HL-60 (cell line): ENCODE measurements at regions not wholly inside any gene's neighbourhood (a gene's known extent, or its start where the extent isn't known, plus 50 kb on each side); places are given as distances from the start of the nearest gene placed in this dataset.

Source experiments
- DNase-seq, 2 experiments: peaks; one replicate each; pipeline ENCODE4 v3.0.0-alpha.2; 2010 to 2020; ENCODE audit warnings: low read depth in 1 of 2, low spot score in 1 of 2
- H3K27ac ChIP-seq: fragments of 250-450 bp; sonication (Bioruptor Pico); replicated peaks from 2 replicates; pipeline ENCODE4 v1.5.1; 2020; ENCODE audit warnings: mild to moderate bottlenecking, moderate library complexity
- H3K27me3 ChIP-seq: fragments of 250-450 bp; sonication (Bioruptor Pico); 2 replicates; pipeline ENCODE4 v1.5.1; 2021; ENCODE audit warnings: mild to moderate bottlenecking, moderate library complexity; ENCODE audit not compliant: insufficient read depth, poor library complexity, severe bottlenecking
- H3K4me3 ChIP-seq: replicated peaks from 2 replicates; pipeline ENCODE4 v1.5.1; 2011; ENCODE audit warnings: mild to moderate bottlenecking, control low read depth, low read length; ENCODE audit not compliant: insufficient read depth
- GABPA ChIP-seq: IDR thresholded peaks from 2 replicates; pipeline ENCODE4 v1.6.1; 2012; ENCODE audit warnings: low read depth
- POLR2AphosphoS5 ChIP-seq: IDR thresholded peaks from 2 replicates; pipeline ENCODE4 v1.6.1; 2012; ENCODE audit warnings: low read depth
- SPI1 ChIP-seq: IDR thresholded peaks from 2 replicates; pipeline ENCODE4 v1.6.1; 2012; ENCODE audit warnings: low read depth, mild to moderate bottlenecking, borderline replicate concordance
- TF ChIP-seq, protein P1 (sequence below): IDR thresholded peaks from one replicate; pipeline ENCODE4 v1.5.1; 2011; ENCODE audit warnings: low read length, control low read depth, inconsistent platforms; ENCODE audit not compliant: insufficient read depth
- TF ChIP-seq, protein P2 (sequence below): IDR thresholded peaks from 2 replicates; pipeline ENCODE4 v1.6.1; 2012; ENCODE audit warnings: low read depth; ENCODE audit not compliant: insufficient replicate concordance

DNA sequence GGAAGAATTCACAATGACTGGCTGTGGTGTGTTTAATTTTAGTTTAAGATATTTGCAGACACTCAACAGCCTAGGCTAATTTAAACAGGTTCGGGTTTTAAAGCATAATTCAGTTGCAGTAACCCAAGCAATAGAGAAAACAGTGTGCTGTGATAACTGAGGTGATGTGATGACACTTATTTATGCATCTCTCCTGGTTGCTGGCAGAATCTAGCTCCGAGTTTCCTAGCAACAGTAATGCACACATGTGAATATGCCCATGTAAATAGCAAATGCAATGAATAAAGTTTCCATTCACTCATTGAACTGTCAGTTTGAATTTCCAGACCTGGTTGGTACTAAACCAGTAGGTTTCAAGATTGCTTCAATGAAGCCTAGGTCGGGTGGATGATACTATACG, 426.5 kb downstream of the TMX3 start:
- no peak for TF ChIP-seq POLR2AphosphoS5
- TF ChIP-seq, protein P1, sequence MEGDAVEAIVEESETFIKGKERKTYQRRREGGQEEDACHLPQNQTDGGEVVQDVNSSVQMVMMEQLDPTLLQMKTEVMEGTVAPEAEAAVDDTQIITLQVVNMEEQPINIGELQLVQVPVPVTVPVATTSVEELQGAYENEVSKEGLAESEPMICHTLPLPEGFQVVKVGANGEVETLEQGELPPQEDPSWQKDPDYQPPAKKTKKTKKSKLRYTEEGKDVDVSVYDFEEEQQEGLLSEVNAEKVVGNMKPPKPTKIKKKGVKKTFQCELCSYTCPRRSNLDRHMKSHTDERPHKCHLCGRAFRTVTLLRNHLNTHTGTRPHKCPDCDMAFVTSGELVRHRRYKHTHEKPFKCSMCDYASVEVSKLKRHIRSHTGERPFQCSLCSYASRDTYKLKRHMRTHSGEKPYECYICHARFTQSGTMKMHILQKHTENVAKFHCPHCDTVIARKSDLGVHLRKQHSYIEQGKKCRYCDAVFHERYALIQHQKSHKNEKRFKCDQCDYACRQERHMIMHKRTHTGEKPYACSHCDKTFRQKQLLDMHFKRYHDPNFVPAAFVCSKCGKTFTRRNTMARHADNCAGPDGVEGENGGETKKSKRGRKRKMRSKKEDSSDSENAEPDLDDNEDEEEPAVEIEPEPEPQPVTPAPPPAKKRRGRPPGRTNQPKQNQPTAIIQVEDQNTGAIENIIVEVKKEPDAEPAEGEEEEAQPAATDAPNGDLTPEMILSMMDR, result no peak
- TF ChIP-seq SPI1, result no peak
- no peak for TF ChIP-seq GABPA
- TF ChIP-seq, protein P2, sequence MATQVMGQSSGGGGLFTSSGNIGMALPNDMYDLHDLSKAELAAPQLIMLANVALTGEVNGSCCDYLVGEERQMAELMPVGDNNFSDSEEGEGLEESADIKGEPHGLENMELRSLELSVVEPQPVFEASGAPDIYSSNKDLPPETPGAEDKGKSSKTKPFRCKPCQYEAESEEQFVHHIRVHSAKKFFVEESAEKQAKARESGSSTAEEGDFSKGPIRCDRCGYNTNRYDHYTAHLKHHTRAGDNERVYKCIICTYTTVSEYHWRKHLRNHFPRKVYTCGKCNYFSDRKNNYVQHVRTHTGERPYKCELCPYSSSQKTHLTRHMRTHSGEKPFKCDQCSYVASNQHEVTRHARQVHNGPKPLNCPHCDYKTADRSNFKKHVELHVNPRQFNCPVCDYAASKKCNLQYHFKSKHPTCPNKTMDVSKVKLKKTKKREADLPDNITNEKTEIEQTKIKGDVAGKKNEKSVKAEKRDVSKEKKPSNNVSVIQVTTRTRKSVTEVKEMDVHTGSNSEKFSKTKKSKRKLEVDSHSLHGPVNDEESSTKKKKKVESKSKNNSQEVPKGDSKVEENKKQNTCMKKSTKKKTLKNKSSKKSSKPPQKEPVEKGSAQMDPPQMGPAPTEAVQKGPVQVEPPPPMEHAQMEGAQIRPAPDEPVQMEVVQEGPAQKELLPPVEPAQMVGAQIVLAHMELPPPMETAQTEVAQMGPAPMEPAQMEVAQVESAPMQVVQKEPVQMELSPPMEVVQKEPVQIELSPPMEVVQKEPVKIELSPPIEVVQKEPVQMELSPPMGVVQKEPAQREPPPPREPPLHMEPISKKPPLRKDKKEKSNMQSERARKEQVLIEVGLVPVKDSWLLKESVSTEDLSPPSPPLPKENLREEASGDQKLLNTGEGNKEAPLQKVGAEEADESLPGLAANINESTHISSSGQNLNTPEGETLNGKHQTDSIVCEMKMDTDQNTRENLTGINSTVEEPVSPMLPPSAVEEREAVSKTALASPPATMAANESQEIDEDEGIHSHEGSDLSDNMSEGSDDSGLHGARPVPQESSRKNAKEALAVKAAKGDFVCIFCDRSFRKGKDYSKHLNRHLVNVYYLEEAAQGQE, result no peak
- H3K27ac ChIP-seq, result no peak overlapping the region
- H3K4me3 ChIP-seq, result no peak overlapping the region
- no peak for DNase-seq
- H3K27me3 ChIP-seq, result no peaks in the 10 kb centered on the region

DNA sequence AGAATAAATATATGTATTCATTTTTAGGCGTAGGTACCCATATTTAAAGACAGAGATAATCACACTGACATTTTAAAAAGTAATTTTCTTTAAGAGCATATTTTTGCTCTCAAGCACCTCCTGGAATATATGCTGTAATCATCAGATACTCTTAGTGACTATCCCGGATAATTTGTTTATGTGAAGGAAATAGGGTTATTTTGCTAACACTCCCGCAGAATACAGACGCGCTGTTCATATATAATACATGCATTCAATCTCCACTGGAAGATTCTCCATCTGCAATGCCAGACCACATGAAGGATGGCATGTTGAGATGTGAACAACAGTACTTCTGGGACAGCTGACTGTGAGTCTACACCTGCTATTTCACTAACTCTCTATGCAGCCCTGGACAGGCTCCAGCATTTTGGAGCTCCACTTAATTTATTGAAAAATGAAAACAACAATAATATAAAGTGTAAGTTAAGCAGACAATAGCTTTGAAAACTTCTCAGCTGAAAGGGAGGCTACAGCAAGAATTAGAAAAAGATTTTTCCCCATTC, 430.6 kb downstream of the TMX3 start:
- TF ChIP-seq, protein P2, result no peak
- TF ChIP-seq GABPA, result no peak
- no peak for TF ChIP-seq POLR2AphosphoS5
- no peak for TF ChIP-seq SPI1
- TF ChIP-seq, protein P1, result no peak

DNA sequence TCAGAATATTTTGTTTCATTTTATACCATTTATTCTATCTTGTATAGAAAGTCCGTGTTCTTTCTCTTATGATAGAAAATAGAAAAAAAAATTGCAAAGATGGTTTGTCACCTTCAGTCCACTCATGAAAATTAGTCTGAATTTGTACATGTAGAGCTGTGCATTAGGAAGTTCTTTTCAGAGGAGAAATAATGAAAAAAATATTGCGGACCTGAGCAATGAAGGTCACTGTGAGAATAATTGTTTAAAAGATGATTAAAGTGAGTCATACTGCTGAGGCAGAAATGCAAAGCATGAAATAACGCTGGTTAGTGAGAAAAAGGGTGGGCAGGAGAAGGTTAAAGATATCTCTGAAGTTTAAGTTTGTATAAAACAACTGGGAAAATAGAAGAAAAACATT, 431.1 kb downstream of the TMX3 start:
- Histone ChIP-seq H3K4me3 (no peak overlapping the region), H3K27me3 (no peaks in the 10 kb centered on the region), H3K27ac (no peak overlapping the region)
- DNase-seq, result no peak
- TF ChIP-seq, protein P1, result no peak
- TF ChIP-seq SPI1, result no peak
- TF ChIP-seq POLR2AphosphoS5, result no peak
- TF ChIP-seq, protein P2, result no peak
- TF ChIP-seq GABPA, result no peak

More for the DNA sequence above, 430.6 kb downstream of the TMX3 start:
- Histone ChIP-seq H3K27ac (no peak overlapping the region), H3K27me3 (no peaks in the 10 kb centered on the region), H3K4me3 (no peak overlapping the region)
- DNase-seq, result no peak
